ENCODE measurements at regions not wholly inside any gene's neighbourhood (a gene's known extent, or its start where the extent isn't known, plus 50 kb on each side); places are given as distances from the start of the nearest gene placed in this dataset.

DNA sequence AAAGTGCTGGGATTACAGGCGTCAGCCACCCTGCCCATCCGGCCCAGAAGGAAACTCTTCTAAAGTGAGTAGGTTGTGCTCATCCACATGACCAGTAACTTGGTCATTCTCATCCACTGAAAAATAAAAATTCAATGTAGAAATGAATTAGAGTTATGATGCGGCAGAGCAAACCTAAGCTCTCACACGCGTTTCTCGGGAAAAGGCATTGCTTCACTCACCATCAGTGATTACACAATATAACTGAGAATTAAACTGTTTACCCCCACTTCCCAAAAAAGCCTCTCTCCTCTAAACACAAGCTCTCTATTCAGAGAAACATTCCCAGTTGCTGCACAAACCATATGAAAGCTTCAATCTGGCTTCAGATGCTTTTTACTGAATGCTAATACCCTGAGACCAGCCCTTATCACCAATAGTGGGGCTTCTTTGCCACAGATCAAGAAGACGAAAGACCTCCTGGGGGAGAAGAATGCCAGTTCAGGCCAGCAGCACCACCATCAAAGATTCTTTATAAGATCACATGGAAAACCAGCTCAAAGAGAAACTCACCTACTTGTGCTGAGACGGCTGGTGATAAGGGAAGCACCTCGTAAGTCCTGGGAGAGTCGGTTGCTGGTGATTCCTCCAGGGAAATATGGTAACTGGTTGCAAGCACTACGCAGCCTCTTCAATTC is 121.5 kb upstream of the SFSWAP start:
- TF ChIP-seq, protein P1, sequence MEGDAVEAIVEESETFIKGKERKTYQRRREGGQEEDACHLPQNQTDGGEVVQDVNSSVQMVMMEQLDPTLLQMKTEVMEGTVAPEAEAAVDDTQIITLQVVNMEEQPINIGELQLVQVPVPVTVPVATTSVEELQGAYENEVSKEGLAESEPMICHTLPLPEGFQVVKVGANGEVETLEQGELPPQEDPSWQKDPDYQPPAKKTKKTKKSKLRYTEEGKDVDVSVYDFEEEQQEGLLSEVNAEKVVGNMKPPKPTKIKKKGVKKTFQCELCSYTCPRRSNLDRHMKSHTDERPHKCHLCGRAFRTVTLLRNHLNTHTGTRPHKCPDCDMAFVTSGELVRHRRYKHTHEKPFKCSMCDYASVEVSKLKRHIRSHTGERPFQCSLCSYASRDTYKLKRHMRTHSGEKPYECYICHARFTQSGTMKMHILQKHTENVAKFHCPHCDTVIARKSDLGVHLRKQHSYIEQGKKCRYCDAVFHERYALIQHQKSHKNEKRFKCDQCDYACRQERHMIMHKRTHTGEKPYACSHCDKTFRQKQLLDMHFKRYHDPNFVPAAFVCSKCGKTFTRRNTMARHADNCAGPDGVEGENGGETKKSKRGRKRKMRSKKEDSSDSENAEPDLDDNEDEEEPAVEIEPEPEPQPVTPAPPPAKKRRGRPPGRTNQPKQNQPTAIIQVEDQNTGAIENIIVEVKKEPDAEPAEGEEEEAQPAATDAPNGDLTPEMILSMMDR (IDR thresholded peaks at IDR 0.05; ENCODE audit: low read depth, low read length, missing control alignments) = no peak
- H3K4me3 ChIP-seq (replicated peaks; ENCODE audit: low read depth, low read length) = no peak overlapping the region
- no peak for DNase-seq (ENCODE audit: extremely low read depth, low read depth)

DNA sequence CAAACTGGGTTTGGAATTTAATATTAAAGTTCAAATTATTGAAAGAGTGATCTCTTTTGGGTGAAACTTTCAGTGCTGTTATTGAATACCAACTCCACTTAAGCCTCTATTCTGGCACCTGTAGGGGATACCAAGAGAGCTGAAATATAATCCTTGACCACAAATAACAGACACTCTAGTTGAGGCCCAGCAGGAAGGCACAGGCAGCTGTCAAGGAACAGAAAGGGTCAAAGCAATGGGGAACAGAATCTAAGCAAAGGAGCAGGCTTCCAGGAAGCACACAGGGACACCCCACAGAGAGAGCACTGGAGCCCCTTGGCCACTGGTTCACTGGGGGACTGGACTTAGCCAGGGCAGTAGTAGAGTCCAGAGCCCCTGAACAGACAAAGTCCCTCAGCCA is 120.9 kb upstream of the SFSWAP start:
- TF ChIP-seq, protein P1 (IDR thresholded peaks at IDR 0.05; ENCODE audit: low read depth, low read length, missing control alignments) = no peak
- DNase-seq (ENCODE audit: extremely low read depth, low read depth) = no peak
- no peak overlapping the region for H3K4me3 ChIP-seq (replicated peaks; ENCODE audit: low read depth, low read length)

DNA sequence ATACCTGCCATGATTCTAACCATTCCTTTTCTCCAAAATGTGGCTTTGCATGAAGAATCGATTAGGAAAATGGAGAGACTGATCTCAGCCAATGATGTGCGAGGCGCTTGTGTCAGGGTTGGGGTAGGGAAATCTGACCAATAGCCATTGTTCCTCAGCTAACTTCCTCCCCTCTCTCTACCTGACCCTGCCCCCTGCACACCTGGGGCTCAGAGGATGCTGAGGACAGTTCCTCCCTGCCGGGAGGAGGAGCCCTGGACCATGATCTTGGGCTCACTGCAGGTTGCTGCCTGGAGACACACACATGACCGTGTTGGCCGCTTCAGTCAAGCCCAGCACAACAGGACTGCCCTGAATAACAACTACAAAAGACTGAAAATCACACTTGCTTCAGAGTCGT is 119.8 kb upstream of the SFSWAP start:
- TF ChIP-seq, protein P1 (IDR thresholded peaks at IDR 0.05; ENCODE audit: low read depth, low read length, missing control alignments) = no peak
- no peak overlapping the region for H3K4me3 ChIP-seq (replicated peaks; ENCODE audit: low read depth, low read length)
- DNase-seq (ENCODE audit: extremely low read depth, low read depth) = no peak

DNA sequence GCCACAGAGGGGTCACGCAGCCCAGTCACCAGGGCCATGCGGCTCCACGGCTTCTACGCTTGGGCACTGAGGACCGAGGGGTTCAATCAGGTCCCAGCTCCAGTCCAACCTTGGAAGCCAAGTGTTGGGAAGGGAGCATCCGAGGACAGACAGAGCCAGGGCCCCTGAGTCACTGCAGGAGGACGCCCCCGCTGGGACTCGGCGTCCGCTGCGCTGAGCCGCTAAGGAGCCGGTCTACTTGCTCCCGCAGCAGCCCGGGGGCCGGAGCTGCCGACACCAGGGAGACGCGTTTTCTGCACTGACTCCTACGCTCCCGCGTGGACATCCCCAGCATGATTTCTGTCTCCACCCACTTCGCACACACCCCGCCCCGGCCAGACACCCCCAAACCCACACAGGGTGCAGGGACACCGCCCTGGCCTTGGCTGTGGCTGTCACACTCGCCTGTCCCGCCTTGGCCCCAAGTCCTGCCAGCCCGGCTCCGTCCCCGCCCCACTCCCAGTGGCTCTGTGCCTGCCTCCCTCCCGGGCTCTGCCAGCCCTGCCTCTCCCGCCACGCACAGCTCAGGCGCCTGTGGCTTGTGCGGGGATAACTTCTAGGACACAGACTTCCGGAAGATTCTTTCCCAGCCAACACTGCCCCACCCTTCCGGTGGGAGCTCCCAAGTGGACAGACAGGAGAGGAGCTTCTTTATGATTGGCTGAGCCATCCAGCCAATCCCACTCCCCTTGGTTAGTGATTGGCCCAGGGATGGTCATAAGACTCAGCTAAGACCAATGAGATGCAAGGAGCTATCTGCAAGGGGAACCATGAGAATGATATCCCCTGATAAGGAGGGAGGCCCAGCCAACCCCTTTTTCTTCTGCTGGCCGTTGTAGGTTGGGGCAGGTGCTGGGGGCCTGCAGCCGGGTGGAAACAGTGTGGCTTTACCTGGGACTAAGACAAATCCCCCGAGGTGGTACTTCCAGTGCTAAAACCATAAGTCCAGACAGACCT is 118.9 kb upstream of the SFSWAP start:
- TF ChIP-seq, protein P1 (IDR thresholded peaks at IDR 0.05; ENCODE audit: low read depth, low read length, missing control alignments) = no peak
- H3K4me3 ChIP-seq (replicated peaks; ENCODE audit: low read depth, low read length) = no peak overlapping the region
- no peak for DNase-seq (ENCODE audit: extremely low read depth, low read depth)

DNA sequence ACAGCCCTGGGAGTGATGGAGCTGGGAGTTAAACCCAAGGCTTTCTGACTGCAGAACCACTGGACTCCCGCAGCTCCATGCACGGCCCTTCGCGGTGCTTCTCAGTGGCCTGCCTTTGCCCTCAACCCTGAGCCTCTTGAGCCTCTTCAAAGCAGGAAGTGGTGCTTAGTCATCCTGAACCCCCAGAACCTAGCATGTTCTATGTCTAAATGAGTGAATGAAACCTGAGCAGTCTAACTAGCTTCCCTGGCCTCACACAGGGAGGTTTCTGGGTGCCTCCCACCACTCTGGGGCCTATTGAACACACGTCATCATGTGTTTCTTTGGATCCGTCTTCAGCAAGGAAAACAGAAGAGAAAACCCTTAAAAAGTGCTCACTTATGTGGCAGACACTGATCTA is 117.9 kb upstream of the SFSWAP start:
- no peak for DNase-seq (ENCODE audit: extremely low read depth, low read depth)
- no peak overlapping the region for H3K4me3 ChIP-seq (replicated peaks; ENCODE audit: low read depth, low read length)
- TF ChIP-seq, protein P1 (IDR thresholded peaks at IDR 0.05; ENCODE audit: low read depth, low read length, missing control alignments) = no peak

DNA sequence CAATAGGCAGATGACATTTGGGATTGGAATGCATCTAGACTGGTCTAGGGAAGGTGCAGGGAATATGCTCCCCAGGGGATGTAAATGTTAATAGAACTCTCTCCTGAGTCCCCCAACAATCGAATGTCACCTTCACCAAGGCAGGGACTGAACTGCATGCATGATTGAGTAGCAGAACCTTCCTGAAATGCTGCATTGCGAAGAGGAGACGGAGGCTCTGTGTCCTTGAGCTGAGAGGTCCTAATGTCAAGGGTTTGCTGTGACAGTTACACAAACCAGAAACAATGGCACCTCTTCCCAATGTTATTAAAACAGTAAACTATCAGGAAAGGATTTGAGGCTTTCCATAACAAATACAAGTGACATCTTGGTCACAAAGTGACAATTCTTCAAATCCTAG is 117.5 kb upstream of the SFSWAP start:
- no peak overlapping the region for H3K4me3 ChIP-seq (replicated peaks; ENCODE audit: low read depth, low read length)
- TF ChIP-seq, protein P1 (IDR thresholded peaks at IDR 0.05; ENCODE audit: low read depth, low read length, missing control alignments) = no peak
- DNase-seq (ENCODE audit: extremely low read depth, low read depth) = no peak

Data from HFF-Myc (cell line).